ENCODE measurements at regions not wholly inside any gene's neighbourhood (a gene's known extent, or its start where the extent isn't known, plus 50 kb on each side); places are given as distances from the start of the nearest gene placed in this dataset.

DNA sequence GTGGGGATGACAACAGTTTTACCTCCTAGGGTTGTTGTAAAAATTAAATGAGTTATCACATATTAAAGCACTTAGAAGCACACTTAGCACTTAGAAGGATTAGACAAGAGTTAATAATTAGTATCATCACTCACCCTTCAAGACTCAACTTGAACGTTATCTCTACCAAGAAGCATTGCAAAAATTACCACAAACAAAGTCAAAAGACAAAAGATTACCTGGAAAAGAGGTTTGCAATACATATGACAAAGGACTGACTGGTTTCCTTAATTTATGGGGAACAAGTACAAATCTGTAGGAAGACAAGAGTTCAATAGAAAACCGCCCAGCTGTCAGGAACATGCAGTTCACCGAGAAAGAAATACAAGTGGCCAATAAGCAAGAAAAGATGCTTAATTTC lies 93.3 kb upstream of the ATP1A1 start:
- Histone ChIP-seq H3K4me2 (no peak overlapping the region), H3K4me3 (no peak overlapping the region), H3K27me3 (ENCODE audit: insufficient read depth) (no peaks in the 10 kb centered on the region), H3K79me2 (replicated peaks; ENCODE audit: insufficient read depth) (no peaks in the 10 kb centered on the region), H3K4me1 (ENCODE audit: insufficient read depth) (no peaks in the 10 kb centered on the region), H3K36me3 (ENCODE audit: insufficient read depth) (no peaks in the 10 kb centered on the region), H3K27ac (ENCODE audit: low read depth) (no peak overlapping the region), H3F3A (replicated peaks; ENCODE audit: low read depth) (no peaks in the 10 kb centered on the region), H4K20me1 (replicated peaks; ENCODE audit: insufficient read depth) (no peaks in the 10 kb centered on the region), H3K9me2 (ENCODE audit: insufficient read depth) (peaks cover 7% of the 10 kb centered on the region; the same call in 1 of the 2 replicates), H2AFZ (no peak overlapping the region)
- Mint-ChIP-seq H3K4me1 (no peaks in the 10 kb centered on the region; the same call in 2 of the 3 replicates), H3K4me3 (no peak overlapping the region), H3K36me3 (ENCODE audit: low read depth) (no peaks in the 10 kb centered on the region), H3K27ac (no peak overlapping the region), H3K27me3 (ENCODE audit: insufficient read depth, low read depth, poor library complexity) (no peaks in the 10 kb centered on the region), H3K9me3 (no peaks in the 10 kb centered on the region; the same call in 2 of the 3 replicates)
- DNase-seq (ENCODE audit: low spot score) (no peak), ATAC-seq (no peak)
- TF ChIP-seq CREB1 (CRISPR knock-in tag; IDR thresholded peaks at IDR 0.05; ENCODE audit: low read depth) (no peak), ZNF462 (CRISPR knock-in tag; IDR thresholded peaks at IDR 0.05) (no peak), REST (IDR thresholded peaks at IDR 0.05; ENCODE audit: unreplicated experiment) (no peak), NANOG (IDR thresholded peaks at IDR 0.05; ENCODE audit: borderline replicate concordance) (no peak), EZH2 (IDR thresholded peaks at IDR 0.05; ENCODE audit: low read depth, unreplicated experiment) (no peak), ZNF114 (CRISPR knock-in tag; IDR thresholded peaks at IDR 0.05) (no peak), STAT1 (IDR thresholded peaks at IDR 0.05; ENCODE audit: unreplicated experiment) (no peak), ZNF331 (CRISPR knock-in tag; IDR thresholded peaks at IDR 0.05; ENCODE audit: low read depth) (no peak), JUNB (IDR thresholded peaks at IDR 0.05; ENCODE audit: unreplicated experiment) (no peak), CTCF (conservative IDR thresholded peaks at IDR 0.05; ENCODE audit: low read depth in 2 of 2) (no peak), EZH2phosphoT487 (IDR thresholded peaks at IDR 0.05; ENCODE audit: unreplicated experiment) (no peak), POLR2AphosphoS5 (IDR thresholded peaks at IDR 0.05; ENCODE audit: low read depth) (no peak)
- TF ChIP-seq, protein P1, sequence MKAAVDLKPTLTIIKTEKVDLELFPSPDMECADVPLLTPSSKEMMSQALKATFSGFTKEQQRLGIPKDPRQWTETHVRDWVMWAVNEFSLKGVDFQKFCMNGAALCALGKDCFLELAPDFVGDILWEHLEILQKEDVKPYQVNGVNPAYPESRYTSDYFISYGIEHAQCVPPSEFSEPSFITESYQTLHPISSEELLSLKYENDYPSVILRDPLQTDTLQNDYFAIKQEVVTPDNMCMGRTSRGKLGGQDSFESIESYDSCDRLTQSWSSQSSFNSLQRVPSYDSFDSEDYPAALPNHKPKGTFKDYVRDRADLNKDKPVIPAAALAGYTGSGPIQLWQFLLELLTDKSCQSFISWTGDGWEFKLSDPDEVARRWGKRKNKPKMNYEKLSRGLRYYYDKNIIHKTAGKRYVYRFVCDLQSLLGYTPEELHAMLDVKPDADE (IDR thresholded peaks at IDR 0.05), result no peak
